GM12878 (cell line): ENCODE measurements at regions not wholly inside any gene's neighbourhood (a gene's known extent, or its start where the extent isn't known, plus 50 kb on each side); places are given as distances from the start of the nearest gene placed in this dataset.

ENCODE experiments used
- ATAC-seq: fragments of 200-7000 bp; cut with Tn5 transposase; 3 replicates; pipeline ENCODE4 v1.9.1; 2020; ENCODE audit warnings: mild to moderate bottlenecking, moderate library complexity
- BruUV-seq: library from RNA; stranded (reverse); fragments of 400-500 nt; replicated peaks from 2 replicates; lab custom pipeline; 2021; lab: Mats Ljungman, UMichigan
- CTCF ChIA-PET: fragments of 300-600 bp; sonication (Branson Sonifier 250); formaldehyde crosslinking; extraction: SDS; loops from one replicate; lab custom pipeline; 2021; ENCODE audit warnings: inconsistent platforms; lab: Yijun Ruan, JAX
- POLR2A ChIA-PET: fragments of 350-600 bp; formaldehyde crosslinking; extraction: SDS; loops from one replicate; lab custom pipeline; 2021; ENCODE audit warnings: inconsistent platforms; lab: Charles Lee
- RAD21 ChIA-PET: fragments of 300-600 bp; sonication (Branson Sonifier 250); formaldehyde crosslinking; loops from one replicate; lab custom pipeline; 2023; ENCODE audit warnings: antibody characterized with exemption; ENCODE audit not compliant: unreplicated experiment; lab: Charles Lee
- SMC1A ChIA-PET: fragments of 300-600 bp; sonication (Branson Sonifier 250); formaldehyde crosslinking; loops from one replicate; lab custom pipeline; 2023; ENCODE audit not compliant: unreplicated experiment, uncharacterized antibody; lab: Charles Lee
- DNase-seq: peaks from one replicate; pipeline ENCODE4 v3.0.0-alpha.2; 2011; ENCODE audit warnings: low read depth, low spot score
- FAIRE-seq: peaks from 3 replicates; lab custom pipeline; 2011; peaks lifted over from hg19 to GRCh38; lab: Jason Lieb, UNC
- H2AFZ ChIP-seq: 2 replicates; pipeline ENCODE4 v1.6.0; 2011; ENCODE audit warnings: low read depth, low read length, control low read depth; ENCODE audit not compliant: control insufficient read depth
- H3K27ac ChIP-seq: 2 replicates; pipeline ENCODE4 v1.5.1; 2011; ENCODE audit warnings: control low read depth; ENCODE audit not compliant: control insufficient read depth, insufficient read depth
- H3K27me3 ChIP-seq, 2 experiments: replicated peaks in 1 of 2; 2 replicates each; pipeline versions ENCODE4 v1.6.0 to v1.6.1; 2011; ENCODE audit warnings: low read length in 1 of 2; ENCODE audit not compliant: control insufficient read depth in 2 of 2, insufficient read depth in 2 of 2
- H3K36me3 ChIP-seq, 2 experiments: 2 replicates each; pipeline ENCODE4 v1.5.1; 2011; ENCODE audit warnings: low read length in 1 of 2; ENCODE audit not compliant: control insufficient read depth in 2 of 2, insufficient read depth in 2 of 2
- H3K4me1 ChIP-seq: 2 replicates; pipeline ENCODE4 v1.6.1; 2011; ENCODE audit warnings: mild to moderate bottlenecking, low read length, moderate library complexity, mixed read lengths; ENCODE audit not compliant: control insufficient read depth, insufficient read depth
- H3K4me2 ChIP-seq: 2 replicates; pipeline ENCODE4 v1.6.0; 2011; ENCODE audit warnings: control low read depth; ENCODE audit not compliant: control insufficient read depth, insufficient read depth
- H3K4me3 ChIP-seq: fragments of 200-600 bp; sonication (generic); 2 replicates; pipeline ENCODE4 v1.5.1; 2016
- H3K79me2 ChIP-seq: 2 replicates; pipeline ENCODE4 v1.6.0; 2011; ENCODE audit warnings: low read length; ENCODE audit not compliant: control insufficient read depth, insufficient read depth
- H3K9ac ChIP-seq: 2 replicates; pipeline ENCODE4 v1.8.0; 2011; ENCODE audit warnings: low read length, control low read depth, mixed read lengths; ENCODE audit not compliant: control insufficient read depth, insufficient read depth
- H3K9me3 ChIP-seq: replicated peaks from 3 replicates; pipeline ENCODE4 v1.5.1; 2011; ENCODE audit warnings: mild to moderate bottlenecking, low read length; ENCODE audit not compliant: control insufficient read depth, insufficient read depth
- H4K20me1 ChIP-seq: 2 replicates; pipeline ENCODE4 v1.6.0; 2011; ENCODE audit not compliant: control insufficient read depth, insufficient read depth
- JUNB ChIP-seq: IDR thresholded peaks from 2 replicates; pipeline ENCODE4 v1.6.1; 2016; ENCODE audit warnings: antibody characterized with exemption, mild to moderate bottlenecking
- POLR2AphosphoS5 ChIP-seq: IDR thresholded peaks from 2 replicates; pipeline ENCODE4 v1.6.1; 2011; ENCODE audit warnings: mild to moderate bottlenecking, low read length, inconsistent platforms
- YBX1 ChIP-seq: fragments of 450-650 bp; IDR thresholded peaks from 2 replicates; pipeline ENCODE4 v1.6.1; 2016; ENCODE audit warnings: antibody characterized with exemption
- WGBS: methylation state at CpG from one replicate; pipeline ENCODE4 v1.1.6; 2016; ENCODE audit warnings: low lambda C conversion rate; ENCODE audit not compliant: insufficient replicate concordance, insufficient coverage; ENCODE audit errors: missing lambda C conversion rate; 5-methylcytosine and 5-hydroxymethylcytosine counted together
- in situ Hi-C: fragments of 300-500 bp; cut with MboI; formaldehyde crosslinking; loops from 9 replicates; pipeline ENCODE4 v1.14.3; 2018; ENCODE audit warnings: mixed read lengths
- intact Hi-C: fragments of 100-400 bp; cut with micrococcal nuclease; formaldehyde crosslinking; loops from one replicate; pipeline ENCODE4 v1.14.2; 2022; ENCODE audit not compliant: unreplicated experiment
- TF ChIP-seq, protein P1 (sequence below): IDR thresholded peaks from 2 replicates; pipeline ENCODE4 v1.6.1; 2012; ENCODE audit warnings: improper control_type of control experiment, low read depth, low read length; ENCODE audit not compliant: insufficient replicate concordance
- TF ChIP-seq, protein P2 (sequence below): fragments of 450-650 bp; IDR thresholded peaks from 2 replicates; pipeline ENCODE4 v1.6.1; 2017; ENCODE audit warnings: low read depth, mild to moderate bottlenecking, moderate library complexity

DNA sequence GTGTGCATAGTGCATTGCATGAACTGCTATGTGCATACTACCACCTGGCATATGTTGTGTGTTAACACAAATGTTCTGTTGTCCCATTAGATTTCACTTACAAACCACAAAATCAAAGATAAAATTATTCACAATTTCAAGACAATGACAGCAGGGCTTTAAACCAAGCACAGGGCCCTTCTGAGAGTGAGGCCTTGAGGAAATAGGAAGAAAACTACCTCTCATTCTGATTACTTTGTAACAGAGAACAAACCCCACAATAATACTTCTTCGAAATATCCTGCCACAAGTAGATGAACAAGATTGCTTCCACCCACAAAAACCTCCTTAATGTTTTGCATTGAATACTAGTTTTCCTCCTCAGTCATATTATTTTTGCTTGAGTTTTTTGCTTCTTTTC lies 85.5 kb upstream of the SPANXB1 start:
- ChIA-PET CTCF (interaction anchor here (1.8 kb wide), 1 partner anchor 9 kb away, joined by 6 read pairs; no protein-coding TSS in a partner anchor), RAD21 (no interaction called here), POLR2A (no interaction called here), SMC1A (no interaction called here)
- H2AFZ ChIP-seq = no peak overlapping the region
- no TSS peak for BruUV-seq
- H3K4me3 ChIP-seq = no peak overlapping the region
- 0% methylated on average over 1 of the region's 1 CpG for WGBS
- H3K27me3 ChIP-seq = no peaks in the 10 kb centered on the region
- no peak overlapping the region for H3K9ac ChIP-seq
- no peaks in the 10 kb centered on the region for H3K36me3 ChIP-seq
- H3K27ac ChIP-seq = no peak overlapping the region
- DNase-seq (no peak), ATAC-seq (no peak), FAIRE-seq (no peak)
- in situ Hi-C loops = no loop called here
- H3K9me3 ChIP-seq = no peaks in the 10 kb centered on the region
- H3K4me1 ChIP-seq = no peaks in the 10 kb centered on the region
- H4K20me1 ChIP-seq = no peaks in the 10 kb centered on the region
- intact Hi-C loops = no loop called here
- H3K79me2 ChIP-seq = no peaks in the 10 kb centered on the region
- TF ChIP-seq YBX1 = no peak
- H3K4me2 ChIP-seq = no peak overlapping the region

DNA sequence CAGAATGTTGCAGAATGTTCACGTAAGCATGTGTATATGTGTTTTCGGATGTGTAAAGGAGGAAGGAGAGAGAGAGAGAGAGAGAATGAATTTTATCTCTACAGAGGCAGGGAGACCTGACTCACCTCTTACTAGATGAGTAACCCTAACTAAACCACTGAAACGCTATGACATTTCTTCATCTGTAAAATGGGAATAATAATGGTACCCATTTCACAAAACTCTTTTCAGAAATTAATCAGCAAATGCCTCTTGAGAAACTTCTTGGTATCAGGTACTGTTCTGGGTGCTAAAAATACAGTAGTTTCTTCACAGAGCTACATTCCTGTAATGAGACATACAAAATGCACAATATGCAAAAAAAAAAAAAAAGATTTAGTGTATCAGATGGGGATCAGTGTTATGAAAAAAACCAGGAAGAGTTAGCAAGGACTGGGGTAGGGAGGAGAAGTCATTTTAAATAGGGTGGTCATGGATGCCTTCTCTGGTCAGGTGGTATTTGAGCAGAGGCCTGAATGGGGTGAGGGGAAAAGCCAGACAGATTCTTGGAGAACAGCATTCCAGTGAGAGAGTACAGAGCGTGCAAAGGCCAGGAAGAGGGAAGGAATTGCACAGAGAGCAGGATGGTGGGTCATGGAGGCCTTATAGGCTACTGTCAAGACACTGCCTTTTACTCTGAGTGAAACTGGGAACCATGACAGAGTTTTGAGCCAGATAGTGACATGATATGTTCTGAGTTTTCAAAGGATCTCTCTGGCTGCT lies 84.9 kb upstream of the SPANXB1 start:
- CTCF ChIA-PET = interaction anchor here (0.6 to 1.8 kb wide), 4 partner anchors 8 to 361 kb away, joined by 3 to 8 read pairs (median 5); no protein-coding TSS in a partner anchor
- peak; percentile 61 for TF ChIP-seq JUNB
- TF ChIP-seq, protein P1, sequence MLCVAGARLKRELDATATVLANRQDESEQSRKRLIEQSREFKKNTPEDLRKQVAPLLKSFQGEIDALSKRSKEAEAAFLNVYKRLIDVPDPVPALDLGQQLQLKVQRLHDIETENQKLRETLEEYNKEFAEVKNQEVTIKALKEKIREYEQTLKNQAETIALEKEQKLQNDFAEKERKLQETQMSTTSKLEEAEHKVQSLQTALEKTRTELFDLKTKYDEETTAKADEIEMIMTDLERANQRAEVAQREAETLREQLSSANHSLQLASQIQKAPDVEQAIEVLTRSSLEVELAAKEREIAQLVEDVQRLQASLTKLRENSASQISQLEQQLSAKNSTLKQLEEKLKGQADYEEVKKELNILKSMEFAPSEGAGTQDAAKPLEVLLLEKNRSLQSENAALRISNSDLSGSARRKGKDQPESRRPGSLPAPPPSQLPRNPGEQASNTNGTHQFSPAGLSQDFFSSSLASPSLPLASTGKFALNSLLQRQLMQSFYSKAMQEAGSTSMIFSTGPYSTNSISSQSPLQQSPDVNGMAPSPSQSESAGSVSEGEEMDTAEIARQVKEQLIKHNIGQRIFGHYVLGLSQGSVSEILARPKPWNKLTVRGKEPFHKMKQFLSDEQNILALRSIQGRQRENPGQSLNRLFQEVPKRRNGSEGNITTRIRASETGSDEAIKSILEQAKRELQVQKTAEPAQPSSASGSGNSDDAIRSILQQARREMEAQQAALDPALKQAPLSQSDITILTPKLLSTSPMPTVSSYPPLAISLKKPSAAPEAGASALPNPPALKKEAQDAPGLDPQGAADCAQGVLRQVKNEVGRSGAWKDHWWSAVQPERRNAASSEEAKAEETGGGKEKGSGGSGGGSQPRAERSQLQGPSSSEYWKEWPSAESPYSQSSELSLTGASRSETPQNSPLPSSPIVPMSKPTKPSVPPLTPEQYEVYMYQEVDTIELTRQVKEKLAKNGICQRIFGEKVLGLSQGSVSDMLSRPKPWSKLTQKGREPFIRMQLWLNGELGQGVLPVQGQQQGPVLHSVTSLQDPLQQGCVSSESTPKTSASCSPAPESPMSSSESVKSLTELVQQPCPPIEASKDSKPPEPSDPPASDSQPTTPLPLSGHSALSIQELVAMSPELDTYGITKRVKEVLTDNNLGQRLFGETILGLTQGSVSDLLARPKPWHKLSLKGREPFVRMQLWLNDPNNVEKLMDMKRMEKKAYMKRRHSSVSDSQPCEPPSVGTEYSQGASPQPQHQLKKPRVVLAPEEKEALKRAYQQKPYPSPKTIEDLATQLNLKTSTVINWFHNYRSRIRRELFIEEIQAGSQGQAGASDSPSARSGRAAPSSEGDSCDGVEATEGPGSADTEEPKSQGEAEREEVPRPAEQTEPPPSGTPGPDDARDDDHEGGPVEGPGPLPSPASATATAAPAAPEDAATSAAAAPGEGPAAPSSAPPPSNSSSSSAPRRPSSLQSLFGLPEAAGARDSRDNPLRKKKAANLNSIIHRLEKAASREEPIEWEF = no peak
- TF ChIP-seq POLR2AphosphoS5 = no peak
- TF ChIP-seq, protein P2, sequence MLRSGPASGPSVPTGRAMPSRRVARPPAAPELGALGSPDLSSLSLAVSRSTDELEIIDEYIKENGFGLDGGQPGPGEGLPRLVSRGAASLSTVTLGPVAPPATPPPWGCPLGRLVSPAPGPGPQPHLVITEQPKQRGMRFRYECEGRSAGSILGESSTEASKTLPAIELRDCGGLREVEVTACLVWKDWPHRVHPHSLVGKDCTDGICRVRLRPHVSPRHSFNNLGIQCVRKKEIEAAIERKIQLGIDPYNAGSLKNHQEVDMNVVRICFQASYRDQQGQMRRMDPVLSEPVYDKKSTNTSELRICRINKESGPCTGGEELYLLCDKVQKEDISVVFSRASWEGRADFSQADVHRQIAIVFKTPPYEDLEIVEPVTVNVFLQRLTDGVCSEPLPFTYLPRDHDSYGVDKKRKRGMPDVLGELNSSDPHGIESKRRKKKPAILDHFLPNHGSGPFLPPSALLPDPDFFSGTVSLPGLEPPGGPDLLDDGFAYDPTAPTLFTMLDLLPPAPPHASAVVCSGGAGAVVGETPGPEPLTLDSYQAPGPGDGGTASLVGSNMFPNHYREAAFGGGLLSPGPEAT = no peak
- H2AFZ ChIP-seq = no peak overlapping the region
- H3K4me3 ChIP-seq = no peak overlapping the region
- in situ Hi-C loops = no loop called here
- no peaks in the 10 kb centered on the region for H4K20me1 ChIP-seq
- DNase-seq (no peak), ATAC-seq (peak; percentile 43), FAIRE-seq (no peak)
- H3K9ac ChIP-seq = no peak overlapping the region
- no peaks in the 10 kb centered on the region for H3K36me3 ChIP-seq
- intact Hi-C loops = loop anchor here (2.0 kb wide), 1 partner anchor 357 kb away; no protein-coding TSS in a partner anchor
- H3K27ac ChIP-seq = no peak overlapping the region
- no peaks in the 10 kb centered on the region for H3K9me3 ChIP-seq
- H3K79me2 ChIP-seq = no peaks in the 10 kb centered on the region
- POLR2A ChIA-PET = no interaction called here
- no peaks in the 10 kb centered on the region for H3K4me1 ChIP-seq
- SMC1A ChIA-PET = interaction anchor here (0.6 kb wide), 1 partner anchor 273 kb away, joined by 3 read pairs; no protein-coding TSS in a partner anchor
- no peaks in the 10 kb centered on the region for H3K27me3 ChIP-seq
- 0% methylated on average over 4 of the region's 4 CpGs for WGBS
- RAD21 ChIA-PET = interaction anchor here (0.6 kb wide), 2 partner anchors 494 to 1172 kb away, joined by 3 read pairs; no protein-coding TSS in a partner anchor
- no peak overlapping the region for H3K4me2 ChIP-seq
- no TSS peak for BruUV-seq
